Activated T-cell treated with anti-CD3 and anti-CD28 coated beads for 4 hours (primary cell): ENCODE measurements at regions not wholly inside any gene's neighbourhood (a gene's known extent, or its start where the extent isn't known, plus 50 kb on each side); places are given as distances from the start of the nearest gene placed in this dataset.

Experiments used
- DNase-seq: peaks from one replicate; pipeline ENCODE4 v3.0.0-alpha.2; 2020

GRCh38 chr5:42361315-42361688 lies 61.9 kb upstream of the GHR start:
- no peak for DNase-seq

DNA sequence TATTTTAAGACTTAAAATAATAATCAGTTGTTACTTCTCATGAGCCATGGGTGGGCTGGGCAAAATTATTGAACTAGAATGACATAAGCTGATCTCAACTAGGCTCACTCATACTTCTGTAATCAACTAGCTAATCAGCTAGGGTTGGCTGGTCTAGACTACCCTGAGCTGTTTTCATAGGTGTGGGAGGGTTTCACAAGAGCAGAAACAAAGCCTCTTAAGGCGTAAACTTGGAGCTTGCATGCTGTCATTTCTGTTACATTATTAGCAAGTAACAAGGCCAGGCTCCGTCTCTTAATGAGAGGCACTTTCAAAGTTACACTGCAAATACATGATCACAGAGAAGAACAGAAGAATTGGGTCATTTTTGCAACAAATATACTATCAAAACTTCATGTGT lies 57.2 kb upstream of the GHR start:
- DNase-seq = no peak
